Activated CD4-positive, alpha-beta T cell treated with anti-CD3 and anti-CD28 coated beads, Interleukin-2, Interleukin-6, amounts not matched to agents 100 ng/mL and 50 ng/mL, durations not matched to agents 16 hours and 8 hours (primary cell): ENCODE measurements at regions not wholly inside any gene's neighbourhood (a gene's known extent, or its start where the extent isn't known, plus 50 kb on each side); places are given as distances from the start of the nearest gene placed in this dataset.
"Not testable (repeated sequence)": the region's sequence is repeated elsewhere in the genome, so short reads cannot be mapped to it uniquely, and the experiment has no call there.

ENCODE experiments used
- DNase-seq: peaks from one replicate; pipeline ENCODE4 v3.0.0-alpha.2; 2020

DNA sequence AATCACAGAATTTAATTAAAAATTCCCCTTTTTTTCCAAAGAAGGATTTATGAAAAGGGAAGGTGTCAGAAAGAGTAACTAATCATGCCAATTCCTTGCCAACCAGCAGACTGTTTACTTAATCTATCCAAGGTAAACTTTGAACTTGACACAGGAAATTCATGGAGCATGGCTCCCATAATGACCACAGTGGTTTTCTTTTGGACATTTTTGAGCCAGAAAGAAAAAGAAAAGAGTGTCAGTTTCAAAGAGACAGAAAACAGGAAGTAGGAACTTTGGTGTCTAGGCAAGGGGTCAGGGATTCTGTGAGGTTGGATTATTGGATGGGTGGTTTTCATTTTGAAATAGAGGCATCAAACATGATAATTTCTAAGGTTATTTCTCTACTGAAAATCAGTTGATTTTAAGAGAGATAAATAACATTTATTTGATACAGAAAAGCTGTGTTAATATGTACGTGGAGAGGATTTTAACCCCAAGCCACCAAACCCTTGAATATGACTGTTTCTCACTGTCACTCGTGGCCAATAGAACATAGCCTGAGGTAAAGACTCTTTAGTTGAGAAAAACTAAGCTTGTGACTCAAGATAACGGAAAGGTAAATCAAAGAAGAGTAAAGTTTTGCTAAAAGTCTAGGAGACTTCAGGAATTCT, 196.1 kb downstream of the TTC6 start:
- no peak for DNase-seq

DNA sequence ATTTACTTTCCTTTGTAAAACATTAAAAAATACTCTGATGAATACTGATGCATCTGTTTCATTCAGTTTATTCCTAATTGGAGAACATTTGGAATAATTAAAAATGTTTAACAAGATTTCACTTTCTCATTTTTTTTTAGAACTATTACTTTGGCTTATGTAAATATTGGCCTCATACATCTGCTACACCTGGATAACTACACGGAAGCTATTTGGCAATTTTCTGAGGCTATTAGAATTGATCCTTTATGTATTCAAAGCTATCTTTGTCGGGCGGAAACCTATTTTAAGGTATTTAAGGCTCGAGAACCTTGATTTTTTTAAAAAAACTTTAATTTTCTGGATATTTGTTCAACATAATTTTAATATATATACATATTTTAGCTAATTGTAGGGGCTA, 196.7 kb downstream of the TTC6 start:
- DNase-seq: no peak

DNA sequence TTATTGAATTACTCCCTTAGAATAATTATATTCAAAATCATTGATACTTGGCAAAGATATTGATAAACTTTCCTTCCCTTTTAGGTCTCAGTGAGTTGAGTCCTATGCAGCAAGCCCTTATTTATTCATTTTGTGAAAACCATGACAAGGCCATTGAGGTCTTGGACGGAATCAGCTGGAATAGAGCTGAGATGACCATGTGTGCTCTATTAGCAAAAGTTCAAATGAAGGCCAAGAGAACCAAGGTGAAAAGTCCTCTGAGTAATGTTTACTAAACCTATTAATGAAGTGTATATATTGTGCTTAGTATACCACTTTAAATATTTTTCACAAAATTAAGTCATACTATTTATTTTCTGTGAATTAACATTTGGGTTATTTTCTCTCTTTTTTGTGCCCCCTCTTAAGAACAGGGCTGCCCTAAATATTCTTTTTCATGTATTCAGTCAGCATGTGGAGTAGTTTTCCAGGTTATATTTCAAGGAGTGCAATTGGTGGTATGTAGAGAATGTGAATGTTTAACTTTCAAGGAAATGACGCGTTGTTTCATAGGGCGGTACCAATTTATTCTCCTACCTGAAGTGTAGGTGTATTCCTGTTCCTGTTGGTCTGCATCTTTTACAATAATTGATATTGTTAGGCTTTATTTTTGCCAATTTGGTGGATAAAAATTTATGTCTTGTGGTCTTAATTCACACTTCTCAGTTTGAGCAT, 201.4 kb downstream of the TTC6 start:
- no peak for DNase-seq

GRCh38 chr14:37797675-37798074, 202.2 kb downstream of the TTC6 start:
- no peak for DNase-seq

DNA sequence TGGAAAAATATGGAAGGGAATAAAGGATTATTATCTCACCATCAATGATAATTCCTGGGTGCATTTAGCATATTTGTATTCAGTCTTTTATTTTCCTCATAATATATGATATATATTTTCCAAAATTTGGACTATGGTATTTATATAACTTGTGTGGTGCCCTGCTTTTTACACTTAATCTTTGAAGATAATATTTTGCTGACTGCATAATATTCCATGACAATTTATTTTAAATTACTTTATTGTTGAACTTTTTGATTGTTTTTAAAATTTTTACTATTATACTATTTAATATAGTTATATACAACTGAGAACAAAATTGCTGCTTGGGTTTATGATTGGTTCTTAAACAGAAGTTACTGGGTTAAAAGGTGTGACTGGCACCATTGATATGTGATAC, 212.3 kb downstream of the TTC6 start:
- no peak for DNase-seq

- DNase-seq: no peak
These were observed 214.8 kb downstream of the TTC6 start for GRCh38 chr14:37810094-37810801.

DNA sequence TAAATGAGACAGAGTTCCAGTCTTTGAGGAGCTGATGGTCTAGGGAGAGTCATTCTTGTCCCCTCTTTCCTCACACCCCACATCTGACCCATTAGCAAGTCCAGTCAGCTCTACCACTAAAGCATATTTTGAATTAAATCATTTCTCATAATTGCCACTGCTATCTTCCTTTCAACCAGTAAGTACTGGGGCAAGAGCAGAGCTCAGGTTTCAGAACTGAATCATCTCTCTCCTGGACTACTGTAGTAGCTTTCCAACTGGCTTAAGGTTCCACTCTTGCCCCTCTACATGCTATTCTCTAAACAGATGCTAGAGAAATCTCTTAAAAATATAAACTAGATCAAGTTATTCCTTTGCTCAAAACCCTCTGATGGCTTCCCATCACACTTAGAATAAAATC, 218.3 kb downstream of the TTC6 start:
- DNase-seq: no peak

DNA sequence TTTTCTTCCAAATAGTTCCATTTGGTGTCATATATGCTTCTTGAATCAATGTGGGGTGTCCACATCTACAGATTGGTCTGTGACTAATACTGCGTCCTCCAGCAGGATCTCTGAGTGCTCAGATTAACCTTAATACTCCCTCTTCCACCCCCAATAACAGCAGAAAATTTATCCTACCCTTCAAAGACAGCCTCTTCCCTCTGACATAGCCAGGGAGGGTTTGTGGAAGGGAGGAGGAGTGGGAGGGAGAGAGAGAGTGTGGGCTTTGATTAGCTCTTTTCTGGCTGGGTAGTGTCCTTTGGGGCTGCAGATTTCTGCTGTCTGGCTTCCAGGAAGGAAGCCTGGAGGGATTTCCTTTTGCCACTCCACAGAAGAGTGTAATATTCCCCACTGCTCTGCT, 220.7 kb downstream of the TTC6 start:
- DNase-seq: no peak

- no peak for DNase-seq
These were observed 221.4 kb downstream of the TTC6 start for GRCh38 chr14:37816743-37817295.

- no peak for DNase-seq
These were observed 224.0 kb downstream of the TTC6 start for GRCh38 chr14:37819155-37820015.

DNA sequence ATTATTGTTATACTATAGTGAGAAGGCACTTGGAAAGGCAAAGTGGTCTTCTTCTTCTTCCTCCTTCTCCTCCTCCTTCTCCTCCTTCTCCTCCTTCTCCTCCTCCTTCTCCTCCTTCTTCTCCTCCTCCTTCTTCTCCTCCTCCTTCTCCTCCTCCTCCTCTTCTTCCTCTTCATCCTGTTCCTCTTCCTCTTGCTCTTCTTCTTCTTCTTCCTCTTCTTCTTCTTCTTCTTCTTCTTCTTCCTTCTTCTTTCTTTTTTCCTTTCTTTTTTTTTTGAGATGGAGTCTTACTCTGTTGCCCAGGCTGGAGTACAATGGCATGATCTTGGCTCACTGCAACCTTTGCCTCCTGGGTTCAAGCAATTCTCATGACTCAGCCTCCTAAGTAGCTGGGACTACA, 225.4 kb downstream of the TTC6 start:
- DNase-seq: not testable (repeated sequence)

GRCh38 chr14:37824939-37825712, 229.7 kb downstream of the TTC6 start:
- no peak for DNase-seq

DNA sequence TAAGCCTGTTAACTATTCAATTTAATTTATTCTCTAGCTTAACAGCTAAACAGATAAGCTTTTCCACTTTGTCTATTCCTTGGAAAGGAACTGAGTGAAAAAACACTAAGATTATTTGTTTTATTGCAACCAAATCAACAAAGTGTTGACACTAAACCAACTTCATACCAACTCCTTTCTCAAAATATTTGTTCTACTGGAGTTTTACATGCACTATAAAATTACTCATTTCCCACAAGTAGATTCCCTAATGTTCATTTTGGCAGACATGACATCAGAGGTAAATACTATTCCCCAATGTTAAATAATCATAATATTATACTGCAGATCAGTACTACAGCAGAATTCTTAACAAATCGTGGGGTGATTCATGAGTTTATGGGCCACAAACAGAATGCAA, 231.4 kb downstream of the TTC6 start:
- no peak for DNase-seq

DNA sequence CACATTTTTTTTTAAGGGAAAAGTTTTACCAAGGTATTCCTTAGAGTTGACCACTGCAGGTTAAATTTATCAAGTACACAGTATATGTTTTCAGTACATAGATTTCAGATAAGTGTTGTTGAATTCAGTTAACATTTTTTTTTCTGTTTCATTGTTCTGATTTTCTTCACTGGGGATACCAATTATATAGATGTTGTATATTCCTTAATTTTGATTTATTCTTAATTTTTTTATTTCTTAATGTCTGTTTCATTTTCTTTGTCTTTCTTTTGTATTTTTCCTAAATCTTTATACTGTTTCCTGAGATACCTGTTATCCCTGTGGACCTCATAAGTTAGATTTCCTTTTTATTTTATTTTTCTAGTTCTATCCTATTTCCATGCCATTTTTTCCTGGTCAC, 234.8 kb downstream of the TTC6 start:
- no peak for DNase-seq

DNA sequence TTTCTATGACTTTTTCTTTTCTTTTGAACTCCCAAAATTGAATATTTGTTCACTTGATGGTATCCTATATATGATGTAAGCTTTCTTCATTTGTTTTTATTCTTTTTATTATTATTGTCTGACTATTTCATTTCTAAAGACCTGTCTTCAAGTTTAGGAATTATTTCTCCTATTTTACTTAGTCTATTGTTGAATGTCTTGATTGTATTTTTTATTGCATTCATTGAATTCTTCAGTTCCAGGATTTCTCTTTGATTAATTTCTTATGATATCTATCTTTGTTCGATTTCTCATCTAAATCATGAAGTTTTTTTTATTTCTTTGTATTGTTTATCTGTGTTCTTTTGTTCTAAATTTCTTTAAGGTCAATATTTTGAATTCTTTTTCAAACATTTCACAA, 238.8 kb downstream of the TTC6 start:
- DNase-seq: no peak

DNA sequence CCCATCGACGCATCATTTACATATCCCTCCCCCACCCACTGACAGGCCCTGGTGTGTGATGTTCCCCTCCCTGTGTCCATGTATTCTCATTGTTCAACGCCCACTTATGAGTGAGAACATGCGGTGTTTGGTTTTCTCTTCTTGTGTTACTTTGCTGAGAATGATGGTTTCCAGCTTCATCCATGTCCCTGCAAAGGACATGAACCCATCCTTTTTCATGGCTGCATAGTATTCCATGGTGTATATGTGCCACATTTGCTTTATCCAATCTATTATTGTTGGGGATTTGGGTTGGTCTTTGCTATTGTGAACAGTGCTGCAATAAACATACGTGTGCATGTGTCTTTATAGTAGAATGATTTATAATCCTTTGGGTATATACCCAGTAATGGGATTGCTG, 243.3 kb downstream of the TTC6 start:
- DNase-seq: not testable (repeated sequence)

- not testable (repeated sequence) for DNase-seq
These were observed 245.6 kb downstream of the TTC6 start for GRCh38 chr14:37841039-37841438.

DNA sequence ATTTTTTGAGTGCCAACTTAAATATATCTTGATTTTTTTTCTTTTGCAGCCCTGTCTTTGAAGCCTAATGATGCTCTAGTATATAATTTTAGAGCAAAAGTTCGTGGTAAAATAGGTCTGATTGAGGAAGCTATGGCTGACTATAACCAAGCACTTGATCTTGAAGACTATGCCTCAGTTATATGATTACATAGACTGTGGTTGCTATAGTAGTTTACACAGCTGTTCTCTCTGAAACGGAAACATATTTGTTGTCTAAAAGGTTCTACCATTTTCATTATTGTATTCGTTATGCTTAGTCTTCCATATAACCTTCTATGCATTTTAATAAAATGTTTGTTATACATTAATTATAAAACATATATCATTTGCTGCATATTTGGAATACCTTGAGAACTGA, 246.7 kb downstream of the TTC6 start:
- no peak for DNase-seq

- DNase-seq: no peak
These were observed 248.7 kb downstream of the TTC6 start for GRCh38 chr14:37843954-37844607.

- no peak for DNase-seq
These were observed 249.2 kb downstream of the TTC6 start for GRCh38 chr14:37844614-37845013.

DNA sequence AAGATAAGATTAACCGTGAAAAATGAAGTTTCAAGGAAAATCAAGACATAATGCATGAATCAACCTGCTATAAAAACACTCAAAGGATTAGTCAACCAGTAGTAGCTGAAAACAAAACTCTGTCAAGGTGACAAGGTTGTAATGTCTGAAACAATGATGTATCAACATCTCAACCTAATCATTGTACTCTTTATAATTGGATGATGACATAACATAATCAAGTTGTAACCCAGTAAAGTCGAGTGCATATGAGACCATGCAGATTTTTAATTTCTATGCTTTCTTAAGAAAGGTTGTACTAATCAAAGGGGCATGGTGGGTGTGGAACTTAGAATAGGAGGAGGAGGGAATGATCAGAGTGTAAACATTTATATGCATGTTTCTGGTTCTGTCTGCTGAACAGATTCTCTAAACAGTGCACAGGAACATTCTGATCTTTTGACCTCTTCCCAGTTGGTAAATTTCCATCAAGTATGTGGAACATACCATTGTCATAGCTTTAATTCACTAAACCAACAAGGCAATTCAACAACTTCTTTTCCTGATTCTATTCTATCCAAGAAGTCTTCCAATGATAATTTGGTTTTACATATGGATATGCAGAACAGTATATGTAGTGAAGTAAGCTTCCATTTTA, 253.7 kb downstream of the TTC6 start:
- DNase-seq: no peak
